ENCODE measurements at regions not wholly inside any gene's neighbourhood (a gene's known extent, or its start where the extent isn't known, plus 50 kb on each side); places are given as distances from the start of the nearest gene placed in this dataset.

DNA sequence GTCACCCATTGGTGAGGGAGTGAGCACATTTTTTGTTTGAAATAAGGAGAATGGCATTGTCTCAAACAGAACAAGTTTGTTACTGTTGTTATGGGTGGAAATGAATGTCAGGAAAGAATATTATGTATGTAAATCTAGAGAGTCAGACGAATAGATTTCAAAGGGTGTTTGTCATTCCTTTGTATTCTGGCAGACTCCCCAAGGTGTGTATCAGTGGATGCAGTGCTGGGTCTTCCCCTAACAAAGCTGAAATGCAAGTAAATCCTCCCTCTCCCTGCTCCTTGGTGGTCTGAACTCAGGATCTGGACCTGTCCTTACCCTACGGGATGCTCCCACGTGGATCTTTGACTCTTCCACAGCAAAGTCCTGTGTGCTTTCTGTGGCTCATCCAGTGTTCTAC, 139.5 kb upstream of the ZNF516 start:
- Histone ChIP-seq H3K27me3 (no peaks in the 10 kb centered on the region), H3K4me1 (no peaks in the 10 kb centered on the region), H3K9me3 (no peaks in the 10 kb centered on the region), H3K36me3 (no peaks in the 10 kb centered on the region), H3K27ac (no peak overlapping the region), H3K4me3 (no peak overlapping the region)
- TF ChIP-seq, protein P1, sequence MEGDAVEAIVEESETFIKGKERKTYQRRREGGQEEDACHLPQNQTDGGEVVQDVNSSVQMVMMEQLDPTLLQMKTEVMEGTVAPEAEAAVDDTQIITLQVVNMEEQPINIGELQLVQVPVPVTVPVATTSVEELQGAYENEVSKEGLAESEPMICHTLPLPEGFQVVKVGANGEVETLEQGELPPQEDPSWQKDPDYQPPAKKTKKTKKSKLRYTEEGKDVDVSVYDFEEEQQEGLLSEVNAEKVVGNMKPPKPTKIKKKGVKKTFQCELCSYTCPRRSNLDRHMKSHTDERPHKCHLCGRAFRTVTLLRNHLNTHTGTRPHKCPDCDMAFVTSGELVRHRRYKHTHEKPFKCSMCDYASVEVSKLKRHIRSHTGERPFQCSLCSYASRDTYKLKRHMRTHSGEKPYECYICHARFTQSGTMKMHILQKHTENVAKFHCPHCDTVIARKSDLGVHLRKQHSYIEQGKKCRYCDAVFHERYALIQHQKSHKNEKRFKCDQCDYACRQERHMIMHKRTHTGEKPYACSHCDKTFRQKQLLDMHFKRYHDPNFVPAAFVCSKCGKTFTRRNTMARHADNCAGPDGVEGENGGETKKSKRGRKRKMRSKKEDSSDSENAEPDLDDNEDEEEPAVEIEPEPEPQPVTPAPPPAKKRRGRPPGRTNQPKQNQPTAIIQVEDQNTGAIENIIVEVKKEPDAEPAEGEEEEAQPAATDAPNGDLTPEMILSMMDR (IDR thresholded peaks at IDR 0.05): no peak
- intact Hi-C loops (cut with DNase I): no loop called here
- DNase-seq (ENCODE audit: low spot score in 2 of 2): no peak

DNA sequence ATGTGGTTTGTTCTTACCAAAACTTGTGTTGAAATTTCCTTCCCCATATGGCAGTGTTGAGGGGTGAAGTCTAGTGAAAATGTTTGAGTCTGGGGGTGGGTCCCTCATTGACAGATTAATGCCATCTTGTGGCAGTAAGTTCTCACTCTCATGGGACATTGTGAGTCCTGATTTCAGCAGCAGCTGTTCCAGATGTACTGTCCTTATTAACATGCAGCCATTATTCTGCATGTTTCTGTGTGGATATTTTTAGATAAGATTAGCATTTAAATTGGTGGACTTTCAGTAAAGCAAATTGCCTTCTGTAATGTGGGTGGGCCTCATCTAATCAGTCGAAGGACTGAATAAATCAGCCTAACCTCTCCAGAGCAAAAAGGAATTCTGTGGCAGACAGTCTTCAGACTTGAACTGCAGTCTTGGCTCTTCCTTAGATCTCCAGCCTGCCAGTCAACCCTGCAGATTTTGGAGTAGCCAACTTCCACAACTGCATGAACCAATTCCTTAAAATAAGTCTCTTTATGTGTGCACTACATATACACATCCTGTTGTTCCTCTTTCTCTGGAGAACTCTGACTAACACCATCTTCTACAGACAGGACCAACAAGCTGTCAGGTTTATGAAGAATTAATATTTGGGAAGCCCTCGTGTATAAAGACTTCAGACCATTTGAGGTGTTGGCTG, 138.7 kb upstream of the ZNF516 start:
- Histone ChIP-seq H3K36me3 (no peaks in the 10 kb centered on the region), H3K27me3 (no peaks in the 10 kb centered on the region), H3K4me3 (no peak overlapping the region), H3K27ac (no peak overlapping the region), H3K9me3 (no peaks in the 10 kb centered on the region), H3K4me1 (no peaks in the 10 kb centered on the region)
- no peak for DNase-seq (ENCODE audit: low spot score in 2 of 2)
- intact Hi-C loops (cut with DNase I): no loop called here
- TF ChIP-seq, protein P1 (IDR thresholded peaks at IDR 0.05): no peak

DNA sequence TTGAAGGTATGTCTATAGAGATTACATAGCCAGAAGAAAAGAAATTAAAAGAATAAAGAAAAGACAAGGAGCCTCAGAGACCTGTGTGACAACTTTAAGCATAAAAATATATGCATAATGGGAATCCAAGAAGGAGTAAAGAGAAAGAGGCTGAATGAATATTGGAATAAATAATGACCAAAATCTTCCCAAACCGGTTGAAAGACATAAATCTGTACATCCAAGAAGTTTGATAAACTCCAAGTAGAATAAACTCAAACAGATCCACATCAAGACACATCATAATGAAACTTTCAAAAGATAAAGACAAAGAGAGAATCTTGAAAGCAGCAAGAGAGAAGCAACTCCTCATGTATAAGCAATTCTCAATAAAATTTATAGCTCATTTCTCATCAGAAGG, 132.4 kb upstream of the ZNF516 start:
- no peak for DNase-seq (ENCODE audit: low spot score in 2 of 2)
- intact Hi-C loops (cut with DNase I): no loop called here
- H3K4me1 ChIP-seq: no peaks in the 10 kb centered on the region
- no peaks in the 10 kb centered on the region for H3K36me3 ChIP-seq
- no peak overlapping the region for H3K27ac ChIP-seq
- peaks cover 0 to 8% of the 10 kb centered on the region in 2 donors for H3K9me3 ChIP-seq
- H3K4me3 ChIP-seq: no peak overlapping the region
- TF ChIP-seq, protein P1 (IDR thresholded peaks at IDR 0.05): no peak
- H3K27me3 ChIP-seq: no peaks in the 10 kb centered on the region

DNA sequence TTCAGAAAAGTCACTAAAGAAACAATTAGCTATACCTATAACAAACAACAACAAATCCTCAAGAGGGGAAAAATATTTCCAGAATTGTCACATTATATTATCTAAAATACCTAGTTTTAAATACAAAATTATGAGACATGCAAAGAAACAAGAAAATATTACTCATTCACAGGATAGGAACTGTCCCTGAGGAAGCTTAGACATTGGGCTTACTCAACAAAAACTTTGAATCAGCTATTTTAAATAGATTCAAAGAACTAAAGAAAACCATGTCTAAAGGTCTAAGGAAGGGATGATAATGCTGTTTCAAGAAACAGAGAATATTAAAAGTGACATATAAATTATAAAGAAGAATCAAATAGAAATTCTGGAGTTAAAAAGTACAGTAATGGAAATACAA, 131.9 kb upstream of the ZNF516 start:
- H3K27me3 ChIP-seq: no peaks in the 10 kb centered on the region
- no peak overlapping the region for H3K4me3 ChIP-seq
- H3K9me3 ChIP-seq: peaks cover 0 to 8% of the 10 kb centered on the region in 2 donors
- TF ChIP-seq, protein P1 (IDR thresholded peaks at IDR 0.05): no peak
- DNase-seq (ENCODE audit: low spot score in 2 of 2): no peak
- H3K36me3 ChIP-seq: no peaks in the 10 kb centered on the region
- peaks cover 0 to 2% of the 10 kb centered on the region in 2 donors for H3K4me1 ChIP-seq
- no peak overlapping the region for H3K27ac ChIP-seq
- intact Hi-C loops (cut with DNase I): no loop called here

GRCh38 chr18:76622651-76623050, 127.6 kb upstream of the ZNF516 start:
- Histone ChIP-seq H3K4me3 (no peak overlapping the region), H3K27me3 (no peaks in the 10 kb centered on the region), H3K27ac (no peak overlapping the region), H3K36me3 (no peaks in the 10 kb centered on the region), H3K9me3 (peaks cover 0 to 8% of the 10 kb centered on the region in 2 donors), H3K4me1 (peaks cover 4 to 8% of the 10 kb centered on the region in 2 donors)
- intact Hi-C loops (cut with DNase I): loop anchor here (5.0 kb wide), 1 partner anchor 160 kb away; no protein-coding TSS in a partner anchor
- TF ChIP-seq, protein P1 (IDR thresholded peaks at IDR 0.05): no peak
- no peak for DNase-seq (ENCODE audit: low spot score in 2 of 2)
